ENCODE measurements at regions not wholly inside any gene's neighbourhood (a gene's known extent, or its start where the extent isn't known, plus 50 kb on each side); places are given as distances from the start of the nearest gene placed in this dataset.

DNA sequence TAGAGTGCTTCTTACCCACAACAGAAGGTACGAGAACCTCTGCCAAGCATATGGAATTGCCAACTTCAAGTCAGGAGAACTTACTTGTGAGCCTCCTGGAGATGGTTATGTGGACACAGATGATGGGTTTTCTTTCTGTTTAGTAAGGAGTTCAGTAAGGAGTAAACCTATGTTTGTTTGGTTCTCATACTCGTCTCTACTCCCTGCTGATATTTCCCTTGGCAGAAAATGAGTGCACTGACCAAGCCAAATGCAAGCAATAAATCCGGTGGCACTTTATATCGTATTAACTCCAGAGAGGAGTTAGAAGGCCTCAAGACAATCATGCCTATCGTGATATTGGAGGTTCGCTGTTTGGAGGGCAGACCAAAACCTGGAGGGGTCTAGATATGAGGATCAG lies 83.2 kb upstream of the CYP1B1 start:
- no peak for TF ChIP-seq POLR2A (IDR thresholded peaks at IDR 0.05; ENCODE audit: low read length)
- TF ChIP-seq GATA1 (IDR thresholded peaks at IDR 0.05; ENCODE audit: low read depth, low read length): no peak

All from erythroblast (primary cell).